Stimulated activated memory B cell treated with anti-CD40 and anti-IgM and Interleukin-4, amounts not matched to agents 10 μg/mL and 1 μg/mL and 100 μg/mL, for 72 hours (primary cell): ENCODE measurements at regions not wholly inside any gene's neighbourhood (a gene's known extent, or its start where the extent isn't known, plus 50 kb on each side); places are given as distances from the start of the nearest gene placed in this dataset.

ENCODE experiments used
- ATAC-seq: fragments of 150-1000 bp; cut with Tn5 transposase; 2 replicates; pipeline ENCODE4 v1.10.0; 2021
- H3K27ac Mint-ChIP-seq: one replicate; pipeline ENCODE4 v1.8.0; 2022; ENCODE audit warnings: mild to moderate bottlenecking, mixed read lengths
- H3K27me3 Mint-ChIP-seq: one replicate; pipeline ENCODE4 v1.8.0; 2022; ENCODE audit warnings: mixed read lengths
- H3K36me3 Mint-ChIP-seq: one replicate; pipeline ENCODE4 v1.8.0; 2022; ENCODE audit warnings: mixed read lengths
- H3K4me1 Mint-ChIP-seq: one replicate; pipeline ENCODE4 v1.8.0; 2022; ENCODE audit warnings: mixed read lengths
- H3K4me3 Mint-ChIP-seq: one replicate; pipeline ENCODE4 v1.8.0; 2022; ENCODE audit warnings: mild to moderate bottlenecking, moderate library complexity, mixed read lengths
- H3K9me3 Mint-ChIP-seq: one replicate; pipeline ENCODE4 v1.8.0; 2022; ENCODE audit warnings: mixed read lengths

- H3K36me3 Mint-ChIP-seq, result no peaks in the 10 kb centered on the region
- H3K4me3 Mint-ChIP-seq, result no peak overlapping the region
- ATAC-seq, result no peak
- no peaks in the 10 kb centered on the region for H3K4me1 Mint-ChIP-seq
- H3K27me3 Mint-ChIP-seq, result no peaks in the 10 kb centered on the region
- no peak overlapping the region for H3K27ac Mint-ChIP-seq
- H3K9me3 Mint-ChIP-seq, result peaks cover 15% of the 10 kb centered on the region
Observed at GRCh38 chr19:31173991-31174390, 175.2 kb downstream of the TSHZ3 start.

GRCh38 chr19:31171936-31172335, 177.3 kb downstream of the TSHZ3 start:
- H3K27ac Mint-ChIP-seq, result no peak overlapping the region
- no peaks in the 10 kb centered on the region for H3K27me3 Mint-ChIP-seq
- no peaks in the 10 kb centered on the region for H3K36me3 Mint-ChIP-seq
- ATAC-seq, result no peak
- peaks cover 11% of the 10 kb centered on the region for H3K9me3 Mint-ChIP-seq
- H3K4me1 Mint-ChIP-seq, result no peaks in the 10 kb centered on the region
- no peak overlapping the region for H3K4me3 Mint-ChIP-seq

GRCh38 chr19:31170046-31170445, 179.2 kb downstream of the TSHZ3 start:
- no peaks in the 10 kb centered on the region for H3K4me1 Mint-ChIP-seq
- no peaks in the 10 kb centered on the region for H3K36me3 Mint-ChIP-seq
- H3K4me3 Mint-ChIP-seq, result no peak overlapping the region
- H3K27ac Mint-ChIP-seq, result no peak overlapping the region
- H3K9me3 Mint-ChIP-seq, result peaks cover 7% of the 10 kb centered on the region
- no peak for ATAC-seq
- H3K27me3 Mint-ChIP-seq, result no peaks in the 10 kb centered on the region

- no peaks in the 10 kb centered on the region for H3K4me1 Mint-ChIP-seq
- H3K9me3 Mint-ChIP-seq, result peaks cover 13% of the 10 kb centered on the region
- no peak overlapping the region for H3K27ac Mint-ChIP-seq
- H3K4me3 Mint-ChIP-seq, result no peak overlapping the region
- H3K36me3 Mint-ChIP-seq, result no peaks in the 10 kb centered on the region
- H3K27me3 Mint-ChIP-seq, result no peaks in the 10 kb centered on the region
- ATAC-seq, result no peak
Observed at GRCh38 chr19:31168106-31168625, 181.1 kb downstream of the TSHZ3 start.

GRCh38 chr19:31167690-31168089, 181.5 kb downstream of the TSHZ3 start:
- Mint-ChIP-seq H3K27ac (no peak overlapping the region), H3K4me3 (no peak overlapping the region), H3K4me1 (no peaks in the 10 kb centered on the region), H3K27me3 (no peaks in the 10 kb centered on the region), H3K36me3 (no peaks in the 10 kb centered on the region), H3K9me3 (peaks cover 11% of the 10 kb centered on the region)
- no peak for ATAC-seq

GRCh38 chr19:31166206-31166605, 183.0 kb downstream of the TSHZ3 start:
- no peak overlapping the region for H3K4me3 Mint-ChIP-seq
- no peaks in the 10 kb centered on the region for H3K4me1 Mint-ChIP-seq
- peaks cover 12% of the 10 kb centered on the region for H3K9me3 Mint-ChIP-seq
- no peaks in the 10 kb centered on the region for H3K27me3 Mint-ChIP-seq
- H3K36me3 Mint-ChIP-seq, result no peaks in the 10 kb centered on the region
- no peak overlapping the region for H3K27ac Mint-ChIP-seq
- no peak for ATAC-seq

GRCh38 chr19:31164791-31165251, 184.4 kb downstream of the TSHZ3 start:
- no peaks in the 10 kb centered on the region for H3K36me3 Mint-ChIP-seq
- ATAC-seq, result no peak
- H3K9me3 Mint-ChIP-seq, result peaks cover 17% of the 10 kb centered on the region
- no peaks in the 10 kb centered on the region for H3K27me3 Mint-ChIP-seq
- no peaks in the 10 kb centered on the region for H3K4me1 Mint-ChIP-seq
- H3K4me3 Mint-ChIP-seq, result no peak overlapping the region
- no peak overlapping the region for H3K27ac Mint-ChIP-seq

- H3K4me3 Mint-ChIP-seq, result no peak overlapping the region
- H3K36me3 Mint-ChIP-seq, result no peaks in the 10 kb centered on the region
- H3K9me3 Mint-ChIP-seq, result peaks cover 17% of the 10 kb centered on the region
- ATAC-seq, result no peak
- H3K27me3 Mint-ChIP-seq, result no peaks in the 10 kb centered on the region
- no peak overlapping the region for H3K27ac Mint-ChIP-seq
- H3K4me1 Mint-ChIP-seq, result no peaks in the 10 kb centered on the region
Observed at GRCh38 chr19:31160336-31160926, 188.8 kb downstream of the TSHZ3 start.

GRCh38 chr19:31154021-31154420, 195.2 kb downstream of the TSHZ3 start:
- no peaks in the 10 kb centered on the region for H3K36me3 Mint-ChIP-seq
- no peaks in the 10 kb centered on the region for H3K27me3 Mint-ChIP-seq
- no peak for ATAC-seq
- no peak overlapping the region for H3K27ac Mint-ChIP-seq
- no peaks in the 10 kb centered on the region for H3K4me1 Mint-ChIP-seq
- no peak overlapping the region for H3K4me3 Mint-ChIP-seq
- H3K9me3 Mint-ChIP-seq, result peaks cover 6% of the 10 kb centered on the region

- ATAC-seq, result no peak
- H3K36me3 Mint-ChIP-seq, result no peaks in the 10 kb centered on the region
- H3K27ac Mint-ChIP-seq, result no peak overlapping the region
- no peaks in the 10 kb centered on the region for H3K27me3 Mint-ChIP-seq
- H3K4me3 Mint-ChIP-seq, result no peak overlapping the region
- H3K9me3 Mint-ChIP-seq, result peaks cover 6% of the 10 kb centered on the region
- no peaks in the 10 kb centered on the region for H3K4me1 Mint-ChIP-seq
Observed at GRCh38 chr19:31152906-31153305, 196.3 kb downstream of the TSHZ3 start.

- Mint-ChIP-seq H3K4me3 (no peak overlapping the region), H3K4me1 (no peaks in the 10 kb centered on the region), H3K9me3 (peaks cover 4% of the 10 kb centered on the region), H3K27me3 (no peaks in the 10 kb centered on the region), H3K27ac (no peak overlapping the region), H3K36me3 (no peaks in the 10 kb centered on the region)
- ATAC-seq, result no peak
Observed at GRCh38 chr19:31149441-31149941, 199.7 kb downstream of the TSHZ3 start.

GRCh38 chr19:31148671-31149070, 200.6 kb downstream of the TSHZ3 start:
- Mint-ChIP-seq H3K36me3 (no peaks in the 10 kb centered on the region), H3K27ac (no peak overlapping the region), H3K4me1 (no peaks in the 10 kb centered on the region), H3K27me3 (no peaks in the 10 kb centered on the region), H3K4me3 (no peak overlapping the region), H3K9me3 (peaks cover 9% of the 10 kb centered on the region)
- no peak for ATAC-seq

- Mint-ChIP-seq H3K36me3 (no peaks in the 10 kb centered on the region), H3K27me3 (no peaks in the 10 kb centered on the region), H3K27ac (no peak overlapping the region), H3K4me3 (no peak overlapping the region), H3K4me1 (no peaks in the 10 kb centered on the region), H3K9me3 (peaks cover 7% of the 10 kb centered on the region)
- no peak for ATAC-seq
Observed at GRCh38 chr19:31147234-31147633, 202.0 kb downstream of the TSHZ3 start.

- peaks cover 5% of the 10 kb centered on the region for H3K9me3 Mint-ChIP-seq
- ATAC-seq, result no peak
- no peak overlapping the region for H3K4me3 Mint-ChIP-seq
- H3K36me3 Mint-ChIP-seq, result no peaks in the 10 kb centered on the region
- no peak overlapping the region for H3K27ac Mint-ChIP-seq
- H3K4me1 Mint-ChIP-seq, result no peaks in the 10 kb centered on the region
- H3K27me3 Mint-ChIP-seq, result no peaks in the 10 kb centered on the region
Observed at GRCh38 chr19:31146546-31147183, 202.6 kb downstream of the TSHZ3 start.

GRCh38 chr19:31146015-31146414, 203.2 kb downstream of the TSHZ3 start:
- H3K4me1 Mint-ChIP-seq, result no peaks in the 10 kb centered on the region
- no peak overlapping the region for H3K27ac Mint-ChIP-seq
- H3K9me3 Mint-ChIP-seq, result peaks cover 5% of the 10 kb centered on the region
- H3K27me3 Mint-ChIP-seq, result no peaks in the 10 kb centered on the region
- H3K4me3 Mint-ChIP-seq, result no peak overlapping the region
- no peak for ATAC-seq
- no peaks in the 10 kb centered on the region for H3K36me3 Mint-ChIP-seq

- no peak for ATAC-seq
Observed at GRCh38 chr19:31145007-31145406, 204.2 kb downstream of the TSHZ3 start.

More at GRCh38 chr19:31145007-31145406, 204.2 kb downstream of the TSHZ3 start:
- H3K4me1 Mint-ChIP-seq, result no peaks in the 10 kb centered on the region
- H3K9me3 Mint-ChIP-seq, result peaks cover 5% of the 10 kb centered on the region
- H3K4me3 Mint-ChIP-seq, result no peak overlapping the region
- H3K36me3 Mint-ChIP-seq, result no peaks in the 10 kb centered on the region
- H3K27ac Mint-ChIP-seq, result no peak overlapping the region
- no peaks in the 10 kb centered on the region for H3K27me3 Mint-ChIP-seq
